OCI-LY1 (cell line): ENCODE measurements at regions not wholly inside any gene's neighbourhood (a gene's known extent, or its start where the extent isn't known, plus 50 kb on each side); places are given as distances from the start of the nearest gene placed in this dataset.

Source experiments
- CTCF ChIP-seq: fragments of 200-600 bp; sonication (generic), shearing (Covaris generic); IDR thresholded peaks from 2 replicates; pipeline ENCODE4 v1.5.1; 2017; ENCODE audit warnings: mild to moderate bottlenecking, antibody characterized with exemption, low read length, moderate library complexity, mixed read lengths
- EZH2 ChIP-seq: fragments of 200-600 bp; sonication (generic), shearing (Covaris generic); IDR thresholded peaks from 2 replicates; pipeline ENCODE4 v1.8.0; 2017; ENCODE audit warnings: borderline replicate concordance, mixed run types, mild to moderate bottlenecking, antibody characterized with exemption, low read length, moderate library complexity, mixed read lengths

GRCh38 chr17:79559111-79559887 lies 51.6 kb downstream of the RBFOX3 start:
- no peak for TF ChIP-seq CTCF
- no peak for TF ChIP-seq EZH2
